K562 (cell line): ENCODE measurements at regions not wholly inside any gene's neighbourhood (a gene's known extent, or its start where the extent isn't known, plus 50 kb on each side); places are given as distances from the start of the nearest gene placed in this dataset.

ENCODE experiments used
- ATAC-seq: fragments of 200-7000 bp; cut with Tn5 transposase; 3 replicates; pipeline ENCODE4 v1.9.1; 2020; ENCODE audit warnings: moderate library complexity
- BruUV-seq: library from RNA; stranded (reverse); fragments of 400-500 nt; replicated peaks from 2 replicates; lab custom pipeline; 2021; lab: Mats Ljungman, UMichigan
- CTCF ChIA-PET: fragments of 300-600 bp; formaldehyde crosslinking; extraction: SDS; loops from one replicate; lab custom pipeline; 2021; ENCODE audit warnings: low intra/inter-chr PET ratio; lab: Yijun Ruan, JAX
- POLR2A ChIA-PET: fragments of 300-600, 350-650 bp; sonication (Branson Sonifier 250); formaldehyde crosslinking; extraction: SDS; loops from one replicate; lab custom pipeline; 2021; ENCODE audit warnings: antibody characterized with exemption, inconsistent platforms; lab: Yijun Ruan, JAX
- DNase-seq, 4 experiments: peaks; one replicate each; pipeline versions ENCODE4 v3.0.0 to v3.0.0-alpha.2; 2011 to 2018; ENCODE audit warnings: low spot score in 3 of 4, mixed read lengths in 3 of 4; ENCODE audit errors: extremely low read depth in 1 of 4
- FAIRE-seq: peaks from 2 replicates; lab custom pipeline; 2011; peaks lifted over from hg19 to GRCh38; lab: Jason Lieb, UNC
- H2AFZ ChIP-seq: 2 replicates; pipeline ENCODE4 v1.6.0; 2011; ENCODE audit warnings: low read depth, low read length, control low read depth, inconsistent platforms
- H3K27ac ChIP-seq: fragments of 200-600 bp; 3 replicates; pipeline ENCODE4 v1.8.0; 2011; ENCODE audit warnings: low read depth, mild to moderate bottlenecking, control low read depth, inconsistent platforms, low read length, moderate library complexity, mixed read lengths; ENCODE audit errors: extremely low read depth
- H3K27me3 ChIP-seq, 2 experiments: fragments of 300-600 bp in 1 of 2; 2 replicates in 1 of 2; 3 replicates in 1 of 2; pipeline versions ENCODE4 v1.6.0 to v1.8.0; 2011; ENCODE audit warnings: inconsistent platforms in 2 of 2, low read length in 2 of 2, mild to moderate bottlenecking in 1 of 2, mixed read lengths in 1 of 2, moderate library complexity in 1 of 2; ENCODE audit not compliant: control insufficient read depth in 2 of 2, insufficient read depth in 2 of 2
- H3K36me3 ChIP-seq: fragments of 300-600 bp; 3 replicates; pipeline ENCODE4 v1.8.0; 2011; ENCODE audit warnings: mild to moderate bottlenecking, low read length, inconsistent platforms; ENCODE audit not compliant: control insufficient read depth, insufficient read depth
- H3K4me1 ChIP-seq, 2 experiments: fragments of 200-600 bp in 1 of 2; replicated peaks in 1 of 2; 2 replicates in 1 of 2; 3 replicates in 1 of 2; pipeline versions ENCODE4 v1.5.1 to v1.8.0; 2011; ENCODE audit warnings: inconsistent platforms in 2 of 2, low read length in 2 of 2, mild to moderate bottlenecking in 1 of 2, mixed read lengths in 1 of 2, moderate library complexity in 1 of 2; ENCODE audit not compliant: control insufficient read depth in 2 of 2, insufficient read depth in 2 of 2
- H3K4me2 ChIP-seq: 2 replicates; pipeline ENCODE4 v1.6.1; 2011; ENCODE audit warnings: low read length, control low read depth, inconsistent platforms, mixed read lengths; ENCODE audit not compliant: insufficient read depth
- H3K4me3 ChIP-seq: fragments of 200-600 bp; sonication (generic), shearing (Covaris generic); 2 replicates; pipeline ENCODE4 v1.5.1; 2016; ENCODE audit warnings: control low read depth, inconsistent platforms
- H3K79me2 ChIP-seq: fragments of 200-600 bp; 3 replicates; pipeline ENCODE4 v1.8.0; 2011; ENCODE audit warnings: low read length, inconsistent platforms; ENCODE audit not compliant: control insufficient read depth, insufficient read depth
- H3K9ac ChIP-seq, 2 experiments: 2 replicates each; pipeline versions ENCODE4 v1.6.0 to v1.6.1; 2011; ENCODE audit warnings: low read depth in 2 of 2, low read length in 2 of 2, control low read depth in 1 of 2, inconsistent platforms in 1 of 2, mild to moderate bottlenecking in 1 of 2, mixed read lengths in 1 of 2; ENCODE audit not compliant: insufficient read depth in 1 of 2
- H3K9me1 ChIP-seq: one replicate; pipeline ENCODE4 v1.6.0; 2011; ENCODE audit warnings: inconsistent platforms, mild to moderate bottlenecking, low read length, moderate library complexity; ENCODE audit not compliant: control insufficient read depth, insufficient read depth
- H3K9me3 ChIP-seq: replicated peaks from 2 replicates; pipeline ENCODE4 v1.5.1; 2011; ENCODE audit warnings: low read depth, low read length, inconsistent platforms; ENCODE audit not compliant: control insufficient read depth, insufficient read depth
- H4K20me1 ChIP-seq: replicated peaks from 2 replicates; pipeline ENCODE4 v1.6.1; 2011; ENCODE audit warnings: low read length, inconsistent platforms, mixed read lengths; ENCODE audit not compliant: control insufficient read depth, insufficient read depth
- ADNP ChIP-seq: fragments of 200-800 bp; sonication (Bioruptor generic); IDR thresholded peaks from 2 replicates; pipeline ENCODE4 v1.6.1; 2016; ENCODE audit warnings: missing genetic modification characterization, missing compliant biosample characterization
- BMI1 ChIP-seq: fragments of 150-350 bp; IDR thresholded peaks from 2 replicates; pipeline ENCODE4 v1.6.1; 2014; ENCODE audit warnings: low read length
- BRF1 ChIP-seq: IDR thresholded peaks from 3 replicates; pipeline ENCODE4 v1.6.1; 2011; ENCODE audit warnings: borderline replicate concordance, mild to moderate bottlenecking; ENCODE audit not compliant: insufficient read length; ENCODE audit errors: extremely low read depth
- EWSR1 ChIP-seq: fragments of 450-650 bp; IDR thresholded peaks from 2 replicates; pipeline ENCODE4 v1.6.1; 2018; ENCODE audit warnings: borderline replicate concordance, mild to moderate bottlenecking, low read depth, moderate library complexity; ENCODE audit not compliant: partially characterized antibody
- LARP7 ChIP-seq: fragments of 450-650 bp; IDR thresholded peaks from 2 replicates; pipeline ENCODE4 v1.6.1; 2016
- MED1 ChIP-seq: sonication (generic); formaldehyde crosslinking; IDR thresholded peaks from 2 replicates; pipeline ENCODE4 v1.8.1; 2023; ENCODE audit warnings: missing genetic modification reagents, borderline replicate concordance
- NR1H2 ChIP-seq: sonication (generic); formaldehyde crosslinking; IDR thresholded peaks from 2 replicates; pipeline ENCODE4 v1.4.0; 2020; ENCODE audit warnings: mild to moderate bottlenecking, missing genetic modification reagents
- RBM15 ChIP-seq: fragments of 200-400 bp; formaldehyde crosslinking; IDR thresholded peaks from 2 replicates; pipeline ENCODE4 v1.6.1; 2018; ENCODE audit warnings: mild to moderate bottlenecking, low read length, moderate library complexity; ENCODE audit not compliant: insufficient read depth
- SIRT6 ChIP-seq: IDR thresholded peaks from one replicate; pipeline ENCODE4 v1.6.1; 2012; ENCODE audit warnings: low read depth, mild to moderate bottlenecking, control low read depth, inconsistent platforms, low read length, moderate library complexity
- SUPT5H ChIP-seq: fragments of 450-650 bp; IDR thresholded peaks from 2 replicates; pipeline ENCODE4 v1.6.1; 2016
- ZEB2 ChIP-seq: fragments of 450-650 bp; IDR thresholded peaks from 2 replicates; pipeline ENCODE4 v1.6.1; 2016
- ZNF224 ChIP-seq: sonication (generic); formaldehyde crosslinking; IDR thresholded peaks from 2 replicates; pipeline ENCODE4 v1.8.0; 2022; ENCODE audit warnings: mild to moderate bottlenecking, missing genetic modification reagents
- ZNF444 ChIP-seq: fragments of 250-450 bp; sonication (Bioruptor Pico); IDR thresholded peaks from 2 replicates; pipeline ENCODE4 v1.4.0; 2020; ENCODE audit warnings: mild to moderate bottlenecking, moderate library complexity
- ZNF57 ChIP-seq: fragments of 450-650 bp; formaldehyde crosslinking; IDR thresholded peaks from 2 replicates; pipeline ENCODE4 v1.4.0; 2020; ENCODE audit warnings: mild to moderate bottlenecking, moderate library complexity
- WGBS: fragments of 100-300 bp; shearing (Covaris generic); methylation state at CpG from one replicate; pipeline ENCODE4 v1.1.6; 2016; ENCODE audit warnings: low coverage, mixed read lengths; ENCODE audit not compliant: insufficient coverage; ENCODE audit errors: missing lambda C conversion rate; 5-methylcytosine and 5-hydroxymethylcytosine counted together
- in situ Hi-C: fragments of 300-500 bp; cut with MboI; formaldehyde crosslinking; loops from 4 replicates; pipeline ENCODE4 v1.15.0; 2018; ENCODE audit warnings: inconsistent platforms, mixed read lengths
- intact Hi-C: fragments of 100-400 bp; cut with micrococcal nuclease; formaldehyde crosslinking; loops from 2 replicates; pipeline ENCODE4 v1.14.2; 2022
- TF ChIP-seq, protein P1 (sequence below): fragments of 450-650 bp; IDR thresholded peaks from 2 replicates; pipeline ENCODE4 v1.6.1; 2016; ENCODE audit warnings: low read depth

DNA sequence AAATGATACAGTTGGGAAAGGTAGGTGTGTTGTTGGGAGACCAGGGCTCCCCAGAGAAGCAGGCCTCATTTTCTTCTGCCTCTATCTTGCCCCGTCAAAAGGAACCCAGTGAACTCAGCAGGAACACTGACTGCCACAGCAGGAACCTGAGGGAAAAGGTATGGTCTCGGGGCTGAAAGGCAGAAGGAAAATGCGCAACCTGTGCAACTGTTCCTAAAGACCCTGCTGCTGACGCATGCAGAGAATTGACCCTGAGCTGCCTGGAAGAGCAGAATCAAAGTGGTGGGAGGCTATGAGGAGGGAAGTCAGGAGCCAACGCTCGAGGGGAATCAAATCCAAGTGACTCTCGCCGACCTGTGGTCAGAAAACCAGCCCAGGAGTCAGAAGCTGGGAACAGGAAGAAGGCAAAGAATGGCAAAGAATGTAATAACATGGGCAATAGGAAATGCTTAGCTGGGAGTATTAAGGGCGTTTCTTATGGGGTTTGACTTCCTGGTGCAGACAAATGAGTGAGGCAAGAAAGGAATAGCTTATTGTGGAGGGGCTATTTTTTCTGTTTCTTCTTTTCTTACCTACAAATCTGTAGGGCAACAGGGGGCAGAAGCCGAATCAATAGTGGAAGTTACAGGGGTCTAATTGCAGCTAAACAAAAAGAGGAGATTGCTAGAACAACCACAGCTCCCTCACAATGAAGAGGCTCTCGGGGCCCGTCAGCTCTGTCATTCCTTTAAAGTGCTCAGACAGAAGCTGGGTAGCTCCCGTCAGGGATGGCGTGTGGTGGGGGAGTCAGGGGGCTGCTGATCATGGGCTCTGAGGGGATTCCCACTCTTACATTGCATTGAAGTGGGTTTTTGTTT lies 65.4 kb upstream of the DLG1 start (continued):
- TF ChIP-seq ADNP (tag) (no peak), SUPT5H (no peak), ZNF224 (CRISPR knock-in tag) (no peak), EWSR1 (no peak)

DNA sequence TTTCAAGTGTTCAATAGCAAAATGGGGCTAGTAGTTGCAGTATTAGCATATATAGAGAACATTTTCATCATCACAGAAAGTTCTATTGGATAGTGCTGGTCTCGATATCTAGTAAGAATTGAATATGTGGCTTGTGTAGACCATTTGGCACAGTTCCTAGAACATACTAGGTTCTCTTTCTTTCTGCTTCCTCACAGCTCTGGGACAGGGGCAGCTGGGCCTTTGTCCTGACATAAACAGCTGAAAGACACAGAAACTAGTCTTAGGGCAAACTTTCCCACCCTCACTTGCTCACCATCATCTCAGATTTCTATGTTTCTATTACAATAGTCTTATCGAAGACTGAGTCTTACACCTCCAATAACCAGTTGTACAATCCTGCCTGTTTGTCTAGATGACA lies 63.7 kb upstream of the DLG1 start:
- DNase-seq (no peak), FAIRE-seq (no peak), ATAC-seq (no peak)
- BruUV-seq = no TSS peak
- Histone ChIP-seq H3K4me3 (no peak overlapping the region), H4K20me1 (no peaks in the 10 kb centered on the region), H3K4me1 (no peaks in the 10 kb centered on the region), H2AFZ (no peak overlapping the region), H3K9me1 (no peaks in the 10 kb centered on the region), H3K27ac (no peak overlapping the region), H3K36me3 (no peaks in the 10 kb centered on the region), H3K9ac (no peak overlapping the region), H3K9me3 (0 out of 2 replicates have a peak, but pooled peaks cover 6% of the 10 kb centered on the region), H3K4me2 (no peak overlapping the region), H3K79me2 (no peaks in the 10 kb centered on the region), H3K27me3 (peaks cover 12 to 24% of the 10 kb centered on the region in 2 experiments; a peak in 4 of 5 replicates)
- in situ Hi-C loops (no loop called here), intact Hi-C loops (no loop called here)
- WGBS = 5% methylated on average over 2 of the region's 2 CpGs
- ChIA-PET CTCF (no interaction called here), POLR2A (no interaction called here)
- TF ChIP-seq BRF1 = no peak
- no peak for TF ChIP-seq ZEB2
- no peak for TF ChIP-seq NR1H2 (CRISPR knock-in tag)
- TF ChIP-seq EWSR1 = no peak
- no peak for TF ChIP-seq SIRT6
- no peak for TF ChIP-seq MED1 (CRISPR knock-in tag)
- no peak for TF ChIP-seq ZNF444
- no peak for TF ChIP-seq LARP7
- TF ChIP-seq, protein P1, sequence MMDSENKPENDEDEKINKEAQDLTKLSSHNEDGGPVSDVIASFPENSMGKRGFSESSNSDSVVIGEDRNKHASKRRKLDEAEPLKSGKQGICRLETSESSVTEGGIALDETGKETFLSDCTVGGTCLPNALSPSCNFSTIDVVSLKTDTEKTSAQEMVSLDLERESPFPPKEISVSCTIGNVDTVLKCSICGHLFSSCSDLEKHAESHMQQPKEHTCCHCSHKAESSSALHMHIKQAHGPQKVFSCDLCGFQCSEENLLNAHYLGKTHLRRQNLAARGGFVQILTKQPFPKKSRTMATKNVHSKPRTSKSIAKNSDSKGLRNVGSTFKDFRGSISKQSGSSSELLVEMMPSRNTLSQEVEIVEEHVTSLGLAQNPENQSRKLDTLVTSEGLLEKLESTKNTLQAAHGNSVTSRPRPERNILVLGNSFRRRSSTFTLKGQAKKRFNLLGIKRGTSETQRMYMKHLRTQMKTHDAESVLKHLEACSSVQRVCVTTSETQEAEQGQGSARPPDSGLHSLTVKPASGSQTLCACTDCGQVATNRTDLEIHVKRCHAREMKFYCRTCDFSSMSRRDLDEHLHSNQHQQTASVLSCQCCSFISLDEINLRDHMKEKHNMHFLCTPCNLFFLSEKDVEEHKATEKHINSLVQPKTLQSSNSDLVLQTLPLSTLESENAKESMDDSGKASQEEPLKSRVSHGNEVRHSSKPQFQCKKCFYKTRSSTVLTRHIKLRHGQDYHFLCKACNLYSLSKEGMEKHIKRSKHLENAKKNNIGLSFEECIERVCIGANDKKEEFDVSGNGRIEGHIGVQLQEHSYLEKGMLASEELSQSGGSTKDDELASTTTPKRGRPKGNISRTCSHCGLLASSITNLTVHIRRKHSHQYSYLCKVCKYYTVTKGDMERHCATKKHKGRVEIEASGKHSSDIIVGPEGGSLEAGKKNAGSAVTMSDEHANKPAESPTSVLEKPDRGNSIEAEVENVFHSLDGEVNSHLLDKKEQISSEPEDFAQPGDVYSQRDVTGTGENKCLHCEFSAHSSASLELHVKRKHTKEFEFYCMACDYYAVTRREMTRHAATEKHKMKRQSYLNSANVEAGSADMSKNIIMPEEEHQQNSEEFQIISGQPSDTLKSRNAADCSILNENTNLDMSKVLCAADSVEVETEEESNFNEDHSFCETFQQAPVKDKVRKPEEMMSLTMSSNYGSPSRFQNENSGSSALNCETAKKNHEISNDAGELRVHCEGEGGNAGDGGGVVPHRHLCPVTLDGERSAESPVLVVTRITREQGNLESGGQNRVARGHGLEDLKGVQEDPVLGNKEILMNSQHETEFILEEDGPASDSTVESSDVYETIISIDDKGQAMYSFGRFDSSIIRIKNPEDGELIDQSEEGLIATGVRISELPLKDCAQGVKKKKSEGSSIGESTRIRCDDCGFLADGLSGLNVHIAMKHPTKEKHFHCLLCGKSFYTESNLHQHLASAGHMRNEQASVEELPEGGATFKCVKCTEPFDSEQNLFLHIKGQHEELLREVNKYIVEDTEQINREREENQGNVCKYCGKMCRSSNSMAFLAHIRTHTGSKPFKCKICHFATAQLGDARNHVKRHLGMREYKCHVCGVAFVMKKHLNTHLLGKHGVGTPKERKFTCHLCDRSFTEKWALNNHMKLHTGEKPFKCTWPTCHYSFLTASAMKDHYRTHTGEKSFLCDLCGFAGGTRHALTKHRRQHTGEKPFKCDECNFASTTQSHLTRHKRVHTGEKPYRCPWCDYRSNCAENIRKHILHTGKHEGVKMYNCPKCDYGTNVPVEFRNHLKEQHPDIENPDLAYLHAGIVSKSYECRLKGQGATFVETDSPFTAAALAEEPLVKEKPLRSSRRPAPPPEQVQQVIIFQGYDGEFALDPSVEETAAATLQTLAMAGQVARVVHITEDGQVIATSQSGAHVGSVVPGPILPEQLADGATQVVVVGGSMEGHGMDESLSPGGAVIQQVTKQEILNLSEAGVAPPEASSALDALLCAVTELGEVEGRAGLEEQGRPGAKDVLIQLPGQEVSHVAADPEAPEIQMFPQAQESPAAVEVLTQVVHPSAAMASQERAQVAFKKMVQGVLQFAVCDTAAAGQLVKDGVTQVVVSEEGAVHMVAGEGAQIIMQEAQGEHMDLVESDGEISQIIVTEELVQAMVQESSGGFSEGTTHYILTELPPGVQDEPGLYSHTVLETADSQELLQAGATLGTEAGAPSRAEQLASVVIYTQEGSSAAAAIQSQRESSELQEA = no peak
- TF ChIP-seq BMI1 = no peak
- TF ChIP-seq RBM15 = no peak
- TF ChIP-seq ZNF57 (CRISPR knock-in tag) = no peak
